Adipocyte (in vitro differentiated cells): ENCODE measurements at regions not wholly inside any gene's neighbourhood (a gene's known extent, or its start where the extent isn't known, plus 50 kb on each side); places are given as distances from the start of the nearest gene placed in this dataset.

Experiments
- DNase-seq: peaks from one replicate; pipeline ENCODE4 v3.0.0-alpha.2; 2015; ENCODE audit warnings: low read depth
- H3K27me3 ChIP-seq: replicated peaks from 2 replicates; pipeline ENCODE4 v1.7.0; 2013; ENCODE audit warnings: mild to moderate bottlenecking, low read length, moderate library complexity; ENCODE audit not compliant: control insufficient read depth, insufficient read depth
- H3K36me3 ChIP-seq: 2 replicates; pipeline ENCODE4 v1.7.0; 2013; ENCODE audit warnings: low read length, mild to moderate bottlenecking, moderate library complexity; ENCODE audit not compliant: control insufficient read depth, insufficient read depth, severe bottlenecking
- H3K4me1 ChIP-seq: 2 replicates; pipeline ENCODE4 v1.7.0; 2013; ENCODE audit warnings: mild to moderate bottlenecking, low read length, moderate library complexity; ENCODE audit not compliant: control insufficient read depth, insufficient read depth
- H3K4me3 ChIP-seq: 2 replicates; pipeline ENCODE4 v1.7.0; 2013; ENCODE audit warnings: mild to moderate bottlenecking, low read length, moderate library complexity
- H3K9ac ChIP-seq: 2 replicates; pipeline ENCODE4 v1.7.0; 2013; ENCODE audit warnings: mild to moderate bottlenecking, low read length, moderate library complexity
- H3K9me3 ChIP-seq: 2 replicates; pipeline ENCODE4 v1.7.0; 2013; ENCODE audit warnings: mild to moderate bottlenecking, low read length, moderate library complexity; ENCODE audit not compliant: control insufficient read depth

DNA sequence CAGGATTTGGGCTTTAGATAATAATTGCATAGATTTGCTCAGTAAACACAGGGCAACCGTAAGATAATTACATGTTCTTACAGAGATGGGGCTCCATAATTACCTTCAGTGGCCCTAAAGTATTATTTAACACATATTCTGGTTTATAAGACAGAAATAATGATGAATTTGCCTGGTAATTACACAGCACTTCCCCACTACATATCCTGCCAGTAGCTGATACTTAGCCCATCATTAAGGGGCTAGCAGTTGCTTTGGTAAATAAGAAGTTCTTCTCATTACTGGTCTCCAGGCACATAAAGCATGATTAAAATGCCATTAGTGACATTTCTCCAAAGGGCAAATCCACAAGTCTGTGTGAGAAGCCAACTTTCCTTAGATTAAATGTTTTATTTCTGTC, 158.7 kb downstream of the NUAK1 start:
- Histone ChIP-seq H3K4me3 (no peak overlapping the region), H3K4me1 (peaks cover 8% of the 10 kb centered on the region), H3K36me3 (no peaks in the 10 kb centered on the region), H3K9me3 (no peaks in the 10 kb centered on the region), H3K9ac (no peak overlapping the region), H3K27me3 (no peaks in the 10 kb centered on the region)
- no peak for DNase-seq

- Histone ChIP-seq H3K4me3 (no peak overlapping the region), H3K9me3 (no peaks in the 10 kb centered on the region), H3K4me1 (peaks cover 8% of the 10 kb centered on the region), H3K9ac (no peak overlapping the region), H3K27me3 (no peaks in the 10 kb centered on the region), H3K36me3 (no peaks in the 10 kb centered on the region)
- DNase-seq: no peak
These were observed 158.2 kb downstream of the NUAK1 start for GRCh38 chr12:105980533-105980932.

DNA sequence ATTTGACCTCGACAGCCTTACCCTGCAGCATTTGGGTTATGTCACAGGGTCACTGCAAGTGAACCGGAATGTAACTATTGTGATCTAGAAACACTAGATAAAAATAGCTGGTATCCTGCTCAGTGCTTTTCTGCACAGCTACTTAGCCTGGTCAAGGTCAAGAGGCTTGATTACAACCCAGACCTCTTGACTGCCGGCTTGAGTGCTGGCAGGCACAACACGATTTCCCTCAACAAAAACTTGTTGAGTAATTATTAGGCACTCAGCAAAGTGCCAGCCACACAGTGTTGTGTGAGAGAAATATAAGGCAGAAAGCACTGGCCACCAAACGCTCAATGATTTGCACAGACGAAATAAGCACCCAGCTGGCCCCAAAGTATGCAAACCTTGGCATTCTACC, 156.7 kb downstream of the NUAK1 start:
- H3K4me3 ChIP-seq: no peak overlapping the region
- peaks cover 8% of the 10 kb centered on the region for H3K4me1 ChIP-seq
- DNase-seq: no peak
- no peak overlapping the region for H3K9ac ChIP-seq
- H3K36me3 ChIP-seq: no peaks in the 10 kb centered on the region
- H3K27me3 ChIP-seq: no peaks in the 10 kb centered on the region
- H3K9me3 ChIP-seq: no peaks in the 10 kb centered on the region

GRCh38 chr12:105983622-105984320, 155.0 kb downstream of the NUAK1 start:
- no peaks in the 10 kb centered on the region for H3K9me3 ChIP-seq
- H3K9ac ChIP-seq: no peak overlapping the region

DNA sequence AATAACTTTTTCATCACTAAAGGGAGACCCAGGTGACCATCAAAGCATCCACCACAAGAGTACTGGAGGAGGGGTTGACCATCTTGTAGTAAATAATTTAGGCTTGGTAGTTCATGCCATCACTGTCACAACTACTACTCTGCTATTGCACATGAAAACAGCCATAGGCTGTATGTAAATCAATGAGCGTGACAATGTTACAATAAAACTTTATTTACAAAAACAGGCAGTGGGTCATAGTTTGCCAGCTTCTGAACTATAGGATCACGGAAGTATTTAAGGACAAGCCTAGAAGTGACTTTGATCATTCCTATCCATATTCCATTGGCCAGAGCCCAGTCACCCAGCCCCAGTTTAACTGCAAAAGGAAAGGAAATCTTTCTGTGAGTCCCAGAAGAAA, 153.4 kb downstream of the NUAK1 start:
- Histone ChIP-seq H3K4me1 (peaks cover 4% of the 10 kb centered on the region), H3K9ac (no peak overlapping the region), H3K4me3 (no peak overlapping the region), H3K36me3 (no peaks in the 10 kb centered on the region), H3K27me3 (no peaks in the 10 kb centered on the region), H3K9me3 (no peaks in the 10 kb centered on the region)
- DNase-seq: no peak

More at GRCh38 chr12:105983622-105984320, 155.0 kb downstream of the NUAK1 start:
- H3K27me3 ChIP-seq: no peaks in the 10 kb centered on the region
- no peak overlapping the region for H3K4me3 ChIP-seq
- no peaks in the 10 kb centered on the region for H3K36me3 ChIP-seq
- DNase-seq: peak; percentile 82
- H3K4me1 ChIP-seq: peaks cover 4% of the 10 kb centered on the region

- Histone ChIP-seq H3K4me3 (no peak overlapping the region), H3K9ac (no peak overlapping the region)
- DNase-seq: peak; percentile 59
These were observed 151.7 kb downstream of the NUAK1 start for GRCh38 chr12:105986779-105987684.

GRCh38 chr12:105987685-105988035, 151.1 kb downstream of the NUAK1 start:
- no peak overlapping the region for H3K4me3 ChIP-seq
- H3K4me1 ChIP-seq: peaks cover 4% of the 10 kb centered on the region
- DNase-seq: no peak
- no peaks in the 10 kb centered on the region for H3K27me3 ChIP-seq
- no peaks in the 10 kb centered on the region for H3K36me3 ChIP-seq
- H3K9ac ChIP-seq: no peak overlapping the region
- H3K9me3 ChIP-seq: no peaks in the 10 kb centered on the region

More at GRCh38 chr12:105986779-105987684, 151.7 kb downstream of the NUAK1 start:
- Histone ChIP-seq H3K4me1 (peaks cover 4% of the 10 kb centered on the region), H3K27me3 (no peaks in the 10 kb centered on the region), H3K9me3 (no peaks in the 10 kb centered on the region), H3K36me3 (no peaks in the 10 kb centered on the region)

DNA sequence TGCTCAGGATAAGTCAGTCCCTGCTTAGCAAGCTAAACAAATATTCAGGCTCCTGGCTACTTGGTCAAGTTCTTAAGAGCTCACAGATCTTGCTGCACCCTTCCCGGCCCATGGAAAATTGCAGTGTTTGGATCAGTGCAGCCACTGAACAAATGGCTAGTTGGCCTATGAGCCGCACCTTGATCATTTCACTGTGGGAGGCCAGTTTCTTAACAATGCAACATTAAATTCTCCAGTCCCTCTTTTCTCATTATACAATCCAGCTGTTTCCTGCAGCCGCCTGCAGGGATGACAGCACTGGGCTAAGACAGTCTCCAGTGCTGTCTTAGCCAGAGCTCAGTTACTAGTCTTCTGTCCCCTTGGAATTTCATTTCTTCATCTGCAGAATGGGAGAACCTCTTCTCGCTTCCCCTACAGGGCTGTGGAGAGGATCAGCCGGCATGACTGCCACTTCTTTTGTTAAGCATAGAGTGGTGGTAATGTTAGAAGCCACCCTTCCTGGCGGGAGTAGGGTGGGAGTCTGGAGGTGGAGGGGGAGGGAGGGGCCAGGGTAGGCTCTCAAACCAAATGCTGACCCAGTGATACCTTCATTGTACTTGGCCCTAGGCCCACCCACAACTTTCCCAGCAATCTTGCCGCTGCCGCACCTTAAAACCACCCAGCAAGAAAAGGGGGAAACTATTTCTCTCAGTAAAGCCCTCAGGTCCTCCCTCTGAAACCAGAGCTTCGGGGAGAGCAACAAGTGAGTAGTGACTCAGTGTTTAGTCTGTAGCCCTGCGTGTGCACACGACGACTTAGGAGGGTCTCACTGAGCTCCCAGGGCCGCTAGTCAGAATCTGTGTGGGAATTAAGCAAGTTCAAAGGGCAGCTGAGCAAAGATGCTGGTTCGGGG, 145.7 kb downstream of the NUAK1 start:
- Histone ChIP-seq H3K36me3 (no peaks in the 10 kb centered on the region), H3K9me3 (no peaks in the 10 kb centered on the region), H3K4me3 (no peak overlapping the region), H3K4me1 (no peaks in the 10 kb centered on the region), H3K9ac (no peak overlapping the region), H3K27me3 (no peaks in the 10 kb centered on the region)
- DNase-seq: peak; percentile 38

- Histone ChIP-seq H3K4me1 (no peaks in the 10 kb centered on the region), H3K9ac (no peak overlapping the region), H3K4me3 (no peak overlapping the region), H3K36me3 (no peaks in the 10 kb centered on the region), H3K27me3 (peaks cover 4% of the 10 kb centered on the region), H3K9me3 (no peaks in the 10 kb centered on the region)
- DNase-seq: no peak
These were observed 144.8 kb downstream of the NUAK1 start for GRCh38 chr12:105993766-105994555.

- H3K9ac ChIP-seq: no peak overlapping the region
- no peak for DNase-seq
- H3K9me3 ChIP-seq: no peaks in the 10 kb centered on the region
- H3K4me1 ChIP-seq: no peaks in the 10 kb centered on the region
- H3K4me3 ChIP-seq: no peak overlapping the region
- peaks cover 4% of the 10 kb centered on the region for H3K27me3 ChIP-seq
- H3K36me3 ChIP-seq: no peaks in the 10 kb centered on the region
These were observed 142.8 kb downstream of the NUAK1 start for GRCh38 chr12:105995961-105996431.
